HEK293 (cell line): ENCODE measurements at regions not wholly inside any gene's neighbourhood (a gene's known extent, or its start where the extent isn't known, plus 50 kb on each side); places are given as distances from the start of the nearest gene placed in this dataset.

Experiments
- BCL11B ChIP-seq: fragments of 450-650 bp; formaldehyde crosslinking; IDR thresholded peaks from 2 replicates; pipeline ENCODE4 v1.5.1; 2016; ENCODE audit warnings: low read depth, missing biosample characterization, missing genetic modification characterization
- GLIS2 ChIP-seq: fragments of 450-650 bp; formaldehyde crosslinking; IDR thresholded peaks from 2 replicates; pipeline ENCODE4 v1.5.1; 2016; ENCODE audit warnings: missing biosample characterization, missing genetic modification characterization
- HOXC10 ChIP-seq: sonication (generic); formaldehyde crosslinking; IDR thresholded peaks from 2 replicates; pipeline ENCODE4 v1.8.1; 2023; ENCODE audit warnings: mild to moderate bottlenecking, missing genetic modification reagents
- PRDM6 ChIP-seq: fragments of 450-650 bp; formaldehyde crosslinking; IDR thresholded peaks from 2 replicates; pipeline ENCODE4 v1.5.1; 2017; ENCODE audit warnings: missing biosample characterization, missing genetic modification characterization
- SCRT2 ChIP-seq: fragments of 450-650 bp; formaldehyde crosslinking; IDR thresholded peaks from 2 replicates; pipeline ENCODE4 v1.5.1; 2016; ENCODE audit warnings: missing biosample characterization, missing genetic modification characterization
- TRIM28 ChIP-seq: IDR thresholded peaks from 2 replicates; pipeline ENCODE4 v1.6.1; 2011; ENCODE audit warnings: low read length, control low read depth, borderline replicate concordance
- WT1 ChIP-seq: fragments of 450-650 bp; formaldehyde crosslinking; IDR thresholded peaks from 2 replicates; pipeline ENCODE4 v1.5.1; 2016; ENCODE audit warnings: missing biosample characterization, missing genetic modification characterization
- YY2 ChIP-seq: fragments of 450-650 bp; formaldehyde crosslinking; IDR thresholded peaks from 2 replicates; pipeline ENCODE4 v1.5.1; 2016; ENCODE audit warnings: missing biosample characterization, missing genetic modification characterization
- ZBTB49 ChIP-seq: fragments of 450-650 bp; formaldehyde crosslinking; IDR thresholded peaks from 2 replicates; pipeline ENCODE4 v1.5.1; 2016; ENCODE audit warnings: missing biosample characterization, missing genetic modification characterization, low read depth
- ZBTB8A ChIP-seq: fragments of 450-650 bp; formaldehyde crosslinking; IDR thresholded peaks from 2 replicates; pipeline ENCODE4 v1.5.1; 2016; ENCODE audit warnings: missing biosample characterization, missing genetic modification characterization
- ZFHX2 ChIP-seq: fragments of 450-650 bp; formaldehyde crosslinking; conservative IDR thresholded peaks from 2 replicates; pipeline ENCODE4 v1.5.1; 2016; ENCODE audit warnings: missing biosample characterization, missing genetic modification characterization
- ZNF133 ChIP-seq: fragments of 450-650 bp; formaldehyde crosslinking; IDR thresholded peaks from 2 replicates; pipeline ENCODE4 v1.5.1; 2016; ENCODE audit warnings: missing biosample characterization, missing genetic modification characterization
- ZNF140 ChIP-seq: fragments of 450-650 bp; formaldehyde crosslinking; IDR thresholded peaks from 2 replicates; pipeline ENCODE4 v1.5.1; 2016; ENCODE audit warnings: missing biosample characterization, missing genetic modification characterization
- ZNF174 ChIP-seq: fragments of 450-650 bp; formaldehyde crosslinking; IDR thresholded peaks from 2 replicates; pipeline ENCODE4 v1.5.0; 2017; ENCODE audit warnings: missing biosample characterization, mild to moderate bottlenecking, missing genetic modification characterization
- ZNF23 ChIP-seq: fragments of 450-650 bp; formaldehyde crosslinking; IDR thresholded peaks from 2 replicates; pipeline ENCODE4 v1.5.1; 2016; ENCODE audit warnings: missing biosample characterization, missing genetic modification characterization, borderline replicate concordance
- ZNF248 ChIP-seq: fragments of 450-650 bp; formaldehyde crosslinking; IDR thresholded peaks from 2 replicates; pipeline ENCODE4 v1.5.1; 2017; ENCODE audit warnings: missing biosample characterization, missing genetic modification characterization
- ZNF274 ChIP-seq, 2 experiments: fragments of 200-500 bp in 1 of 2; fragments of 450-650 bp in 1 of 2; sonication (Bioruptor generic) in 1 of 2; formaldehyde crosslinking in 1 of 2; IDR thresholded peaks; 2 replicates each; pipeline versions ENCODE4 v1.5.1 to v1.6.1; 2014 to 2016; ENCODE audit warnings: borderline replicate concordance in 1 of 2, inconsistent platforms in 1 of 2, low read length in 1 of 2, missing biosample characterization in 1 of 2, missing genetic modification characterization in 1 of 2
- ZNF362 ChIP-seq: fragments of 450-650 bp; formaldehyde crosslinking; IDR thresholded peaks from 2 replicates; pipeline ENCODE4 v1.5.1; 2016; ENCODE audit warnings: missing biosample characterization, missing genetic modification characterization
- ZNF366 ChIP-seq: fragments of 450-650 bp; formaldehyde crosslinking; conservative IDR thresholded peaks from 2 replicates; pipeline ENCODE4 v1.5.1; 2016; ENCODE audit warnings: missing biosample characterization, missing genetic modification characterization
- ZNF416 ChIP-seq: fragments of 450-650 bp; formaldehyde crosslinking; IDR thresholded peaks from 2 replicates; pipeline ENCODE4 v1.5.1; 2016; ENCODE audit warnings: missing biosample characterization, missing genetic modification characterization
- ZNF423 ChIP-seq: fragments of 450-650 bp; formaldehyde crosslinking; IDR thresholded peaks from 2 replicates; pipeline ENCODE4 v1.5.1; 2016; ENCODE audit warnings: missing biosample characterization, missing genetic modification characterization
- ZNF426 ChIP-seq: fragments of 450-650 bp; formaldehyde crosslinking; IDR thresholded peaks from 2 replicates; pipeline ENCODE4 v1.5.1; 2017; ENCODE audit warnings: missing biosample characterization, missing genetic modification characterization, mild to moderate bottlenecking, inconsistent platforms, moderate library complexity
- ZNF473 ChIP-seq: fragments of 450-650 bp; formaldehyde crosslinking; IDR thresholded peaks from 2 replicates; pipeline ENCODE4 v1.5.1; 2017; ENCODE audit warnings: missing biosample characterization, missing genetic modification characterization
- ZNF501 ChIP-seq: fragments of 450-650 bp; formaldehyde crosslinking; IDR thresholded peaks from 2 replicates; pipeline ENCODE4 v1.5.1; 2016; ENCODE audit warnings: missing biosample characterization, missing genetic modification characterization
- ZNF513 ChIP-seq: fragments of 450-650 bp; IDR thresholded peaks from 2 replicates; pipeline ENCODE4 v1.5.1; 2018; ENCODE audit warnings: missing biosample characterization, missing genetic modification characterization
- ZNF514 ChIP-seq: fragments of 450-650 bp; formaldehyde crosslinking; IDR thresholded peaks from 2 replicates; pipeline ENCODE4 v1.5.1; 2016; ENCODE audit warnings: missing biosample characterization, missing genetic modification characterization
- ZNF544 ChIP-seq: fragments of 450-650 bp; formaldehyde crosslinking; IDR thresholded peaks from 2 replicates; pipeline ENCODE4 v1.5.0; 2017; ENCODE audit warnings: missing biosample characterization, missing genetic modification characterization
- ZNF580 ChIP-seq: fragments of 450-650 bp; formaldehyde crosslinking; IDR thresholded peaks from 2 replicates; pipeline ENCODE4 v1.5.1; 2016; ENCODE audit warnings: missing biosample characterization, missing genetic modification characterization
- ZNF585B ChIP-seq: fragments of 450-650 bp; formaldehyde crosslinking; IDR thresholded peaks from 2 replicates; pipeline ENCODE4 v1.5.1; 2016; ENCODE audit warnings: missing biosample characterization, missing genetic modification characterization
- TF ChIP-seq, protein P1 (sequence below): fragments of 450-650 bp; formaldehyde crosslinking; IDR thresholded peaks from 2 replicates; pipeline ENCODE4 v1.5.1; 2017; ENCODE audit warnings: missing biosample characterization, missing genetic modification characterization
- TF ChIP-seq, protein P2 (sequence below): fragments of 450-650 bp; formaldehyde crosslinking; IDR thresholded peaks from 2 replicates; pipeline ENCODE4 v1.5.1; 2016; ENCODE audit warnings: missing biosample characterization, missing genetic modification characterization, borderline replicate concordance

DNA sequence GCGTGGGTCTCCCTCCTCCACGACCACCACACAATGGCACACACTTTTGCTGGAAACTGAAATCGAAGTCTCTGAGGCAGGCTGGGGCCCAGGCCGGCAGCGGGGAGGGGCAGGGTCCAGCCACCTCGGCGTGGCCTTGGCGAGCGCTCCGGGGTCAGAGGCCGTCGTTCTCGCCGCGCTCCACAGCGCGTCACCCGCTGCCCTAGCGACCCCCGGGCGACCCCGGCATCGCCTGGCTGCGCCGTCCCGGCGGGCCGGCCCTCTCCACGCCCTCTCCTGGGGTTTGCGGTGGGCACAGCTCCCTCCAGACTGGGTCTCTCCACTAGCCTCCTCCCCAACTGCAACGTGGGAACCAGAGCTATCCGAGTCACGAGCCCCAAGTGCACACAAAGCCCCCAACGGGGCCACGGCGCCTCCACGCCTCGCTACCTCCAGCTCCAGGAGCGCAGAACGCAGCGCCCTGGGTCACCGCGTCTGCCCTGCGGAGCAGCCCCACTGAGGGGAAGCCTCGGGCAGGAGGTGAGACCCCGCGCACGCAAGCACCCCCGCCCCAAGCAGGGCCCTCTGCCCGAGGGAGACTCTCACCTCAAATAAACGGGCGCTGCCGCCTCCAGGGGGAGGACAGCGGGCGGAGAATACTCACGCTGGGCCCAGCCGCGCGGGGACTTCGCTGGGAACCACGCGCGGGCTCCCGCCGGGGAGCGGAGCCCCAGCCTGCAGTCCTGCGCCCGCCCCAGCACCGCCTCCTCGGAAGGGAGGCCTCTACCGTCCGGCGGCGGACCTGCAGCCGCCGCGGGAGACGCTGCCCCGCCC lies 134.0 kb upstream of the BARHL2 start (continued):
- no peak for TF ChIP-seq WT1 (tag by site-specific recombination)
- TF ChIP-seq ZNF140 (tag by site-specific recombination): 0 out of 2 replicates have a peak, but pooled peaks have one; percentile 31
- no peak for TF ChIP-seq ZNF133 (tag by site-specific recombination)
- no peak for TF ChIP-seq ZNF174
- TF ChIP-seq ZBTB8A (tag by site-specific recombination): peak; percentile 94
- no peak; the same call in 1 of the 2 replicates for TF ChIP-seq ZNF423 (tag by site-specific recombination)
- no peak for TF ChIP-seq ZNF473 (tag by site-specific recombination)
- TF ChIP-seq ZNF274 (IDR thresholded peaks at IDR 0.05; ENCODE audit: low read length): no peak
- no peak for TF ChIP-seq ZNF274 (tag by site-specific recombination; IDR thresholded peaks at IDR 0.05; ENCODE audit: borderline replicate concordance)
- TF ChIP-seq ZNF514 (tag by site-specific recombination): no peak
- TF ChIP-seq ZNF23: no peak
- no peak for TF ChIP-seq ZBTB49 (tag by site-specific recombination)
- TF ChIP-seq ZNF513: no peak
- no peak for TF ChIP-seq BCL11B (tag by site-specific recombination)
- peak; percentile 97 for TF ChIP-seq GLIS2 (tag by site-specific recombination)
- no peak for TF ChIP-seq ZNF580 (tag by site-specific recombination)
- TF ChIP-seq ZNF426 (tag by site-specific recombination): no peak
- TF ChIP-seq, protein P1, sequence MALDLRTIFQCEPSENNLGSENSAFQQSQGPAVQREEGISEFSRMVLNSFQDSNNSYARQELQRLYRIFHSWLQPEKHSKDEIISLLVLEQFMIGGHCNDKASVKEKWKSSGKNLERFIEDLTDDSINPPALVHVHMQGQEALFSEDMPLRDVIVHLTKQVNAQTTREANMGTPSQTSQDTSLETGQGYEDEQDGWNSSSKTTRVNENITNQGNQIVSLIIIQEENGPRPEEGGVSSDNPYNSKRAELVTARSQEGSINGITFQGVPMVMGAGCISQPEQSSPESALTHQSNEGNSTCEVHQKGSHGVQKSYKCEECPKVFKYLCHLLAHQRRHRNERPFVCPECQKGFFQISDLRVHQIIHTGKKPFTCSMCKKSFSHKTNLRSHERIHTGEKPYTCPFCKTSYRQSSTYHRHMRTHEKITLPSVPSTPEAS (tag by site-specific recombination): no peak
- TF ChIP-seq HOXC10: no peak
- TF ChIP-seq ZNF501 (tag by site-specific recombination): no peak; the same call in 1 of the 2 replicates
- TF ChIP-seq, protein P2, sequence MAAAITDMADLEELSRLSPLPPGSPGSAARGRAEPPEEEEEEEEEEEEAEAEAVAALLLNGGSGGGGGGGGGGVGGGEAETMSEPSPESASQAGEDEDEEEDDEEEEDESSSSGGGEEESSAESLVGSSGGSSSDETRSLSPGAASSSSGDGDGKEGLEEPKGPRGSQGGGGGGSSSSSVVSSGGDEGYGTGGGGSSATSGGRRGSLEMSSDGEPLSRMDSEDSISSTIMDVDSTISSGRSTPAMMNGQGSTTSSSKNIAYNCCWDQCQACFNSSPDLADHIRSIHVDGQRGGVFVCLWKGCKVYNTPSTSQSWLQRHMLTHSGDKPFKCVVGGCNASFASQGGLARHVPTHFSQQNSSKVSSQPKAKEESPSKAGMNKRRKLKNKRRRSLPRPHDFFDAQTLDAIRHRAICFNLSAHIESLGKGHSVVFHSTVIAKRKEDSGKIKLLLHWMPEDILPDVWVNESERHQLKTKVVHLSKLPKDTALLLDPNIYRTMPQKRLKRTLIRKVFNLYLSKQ: no peak
- TF ChIP-seq ZFHX2 (tag by site-specific recombination): peak; percentile 4; the same call in 1 of the 2 replicates
- no peak for TF ChIP-seq TRIM28
- TF ChIP-seq ZNF544 (tag by site-specific recombination): no peak
- TF ChIP-seq PRDM6 (tag by site-specific recombination): no peak
- TF ChIP-seq ZNF416 (tag by site-specific recombination): no peak
- TF ChIP-seq ZNF362 (tag by site-specific recombination): no peak
- no peak for TF ChIP-seq YY2 (tag by site-specific recombination)
- no peak for TF ChIP-seq ZNF248
- no peak for TF ChIP-seq ZNF585B
- no peak for TF ChIP-seq SCRT2
- no peak for TF ChIP-seq ZNF366 (tag by site-specific recombination)
